ENCODE measurements at regions not wholly inside any gene's neighbourhood (a gene's known extent, or its start where the extent isn't known, plus 50 kb on each side); places are given as distances from the start of the nearest gene placed in this dataset.

DNA sequence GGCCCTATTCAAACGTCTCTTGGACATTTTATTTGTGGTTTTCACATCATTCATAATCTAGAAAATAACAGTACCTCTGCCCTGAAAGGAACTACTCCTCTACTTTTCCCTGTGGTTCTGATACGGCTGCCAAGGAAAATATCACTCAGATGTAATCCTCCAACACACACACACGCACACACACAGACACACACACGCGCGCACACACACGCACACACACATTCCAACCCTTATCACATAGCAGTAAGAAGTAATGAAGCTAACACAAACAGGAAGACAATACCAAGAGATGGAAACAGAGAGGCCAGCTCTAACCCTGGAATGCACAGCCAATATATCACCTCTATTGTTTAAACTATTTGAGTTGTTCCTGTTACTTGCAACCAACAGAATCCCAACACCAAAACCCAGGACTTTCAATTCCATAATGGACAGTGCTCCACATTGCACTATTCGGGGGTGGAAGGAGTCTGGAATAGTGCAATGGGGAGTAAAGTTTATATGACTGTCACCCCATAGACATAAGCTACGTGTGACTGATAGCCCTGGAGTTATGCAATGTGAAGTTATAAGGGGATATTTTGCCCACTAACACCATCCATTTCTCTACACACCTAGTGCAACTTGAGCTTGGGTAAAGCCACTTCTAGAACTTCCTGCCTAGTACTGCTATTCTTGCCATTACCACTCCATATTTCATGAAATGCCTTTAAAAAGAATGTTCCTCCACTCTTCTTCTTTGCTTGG is 71.3 kb upstream of the FNDC3B start:
- TF ChIP-seq, protein P1, sequence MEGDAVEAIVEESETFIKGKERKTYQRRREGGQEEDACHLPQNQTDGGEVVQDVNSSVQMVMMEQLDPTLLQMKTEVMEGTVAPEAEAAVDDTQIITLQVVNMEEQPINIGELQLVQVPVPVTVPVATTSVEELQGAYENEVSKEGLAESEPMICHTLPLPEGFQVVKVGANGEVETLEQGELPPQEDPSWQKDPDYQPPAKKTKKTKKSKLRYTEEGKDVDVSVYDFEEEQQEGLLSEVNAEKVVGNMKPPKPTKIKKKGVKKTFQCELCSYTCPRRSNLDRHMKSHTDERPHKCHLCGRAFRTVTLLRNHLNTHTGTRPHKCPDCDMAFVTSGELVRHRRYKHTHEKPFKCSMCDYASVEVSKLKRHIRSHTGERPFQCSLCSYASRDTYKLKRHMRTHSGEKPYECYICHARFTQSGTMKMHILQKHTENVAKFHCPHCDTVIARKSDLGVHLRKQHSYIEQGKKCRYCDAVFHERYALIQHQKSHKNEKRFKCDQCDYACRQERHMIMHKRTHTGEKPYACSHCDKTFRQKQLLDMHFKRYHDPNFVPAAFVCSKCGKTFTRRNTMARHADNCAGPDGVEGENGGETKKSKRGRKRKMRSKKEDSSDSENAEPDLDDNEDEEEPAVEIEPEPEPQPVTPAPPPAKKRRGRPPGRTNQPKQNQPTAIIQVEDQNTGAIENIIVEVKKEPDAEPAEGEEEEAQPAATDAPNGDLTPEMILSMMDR (IDR thresholded peaks at IDR 0.05; ENCODE audit: low read depth, low read length, poor library complexity, severe bottlenecking), result no peak
- no peak for TF ChIP-seq EZH2phosphoT487 (IDR thresholded peaks at IDR 0.05; ENCODE audit: borderline replicate concordance, low read length)

Measured in DOHH2 (cell line).